ENCODE measurements at regions not wholly inside any gene's neighbourhood (a gene's known extent, or its start where the extent isn't known, plus 50 kb on each side); places are given as distances from the start of the nearest gene placed in this dataset.

GRCh38 chr2:215839816-215840215 lies 173.5 kb downstream of the MREG start:
- TF ChIP-seq CEBPB (IDR thresholded peaks at IDR 0.05; ENCODE audit: low read depth, low read length) (0 out of 2 replicates have a peak, but pooled peaks have one; percentile 14), EP300 (IDR thresholded peaks at IDR 0.05; ENCODE audit: borderline replicate concordance in 1 of 2, low read depth in 2 of 2, low read length in 2 of 2) (no peak), CTCF (IDR thresholded peaks at IDR 0.05; ENCODE audit: control extremely low read depth in 1 of 3, insufficient read depth in 1 of 3, low read depth in 1 of 3, low read length in 3 of 3) (peak in 2 of 3 experiments; percentile 36 to 37; a peak in 3 of 4 replicates), KDM1A (IDR thresholded peaks at IDR 0.05; ENCODE audit: borderline replicate concordance, low read length) (no peak), SUZ12 (IDR thresholded peaks at IDR 0.05; ENCODE audit: low read length) (no peak), POLR2AphosphoS5 (IDR thresholded peaks at IDR 0.05; ENCODE audit: low read depth, low read length) (no peak), CREB1 (IDR thresholded peaks at IDR 0.05) (no peak), MAFK (IDR thresholded peaks at IDR 0.05; ENCODE audit: low read depth, low read length) (no peak), SIN3A (conservative IDR thresholded peaks at IDR 0.05 in 1 of 2, IDR thresholded peaks at IDR 0.05 in 1 of 2; ENCODE audit: low read depth in 1 of 2, low read length in 2 of 2) (no peak), BCL11A (IDR thresholded peaks at IDR 0.05; ENCODE audit: low read depth in 2 of 2, low read length in 2 of 2) (no peak), PHF8 (conservative IDR thresholded peaks at IDR 0.05; ENCODE audit: low read depth, low read length) (no peak), ATF3 (IDR thresholded peaks at IDR 0.05; ENCODE audit: insufficient read depth, low read depth, low read length) (no peak)

Data from H1 (cell line).